NCI-H226 (cell line): ENCODE measurements at regions not wholly inside any gene's neighbourhood (a gene's known extent, or its start where the extent isn't known, plus 50 kb on each side); places are given as distances from the start of the nearest gene placed in this dataset.

Source experiments
- DNase-seq: peaks from one replicate; pipeline ENCODE4 v3.0.0-alpha.2; 2015

DNA sequence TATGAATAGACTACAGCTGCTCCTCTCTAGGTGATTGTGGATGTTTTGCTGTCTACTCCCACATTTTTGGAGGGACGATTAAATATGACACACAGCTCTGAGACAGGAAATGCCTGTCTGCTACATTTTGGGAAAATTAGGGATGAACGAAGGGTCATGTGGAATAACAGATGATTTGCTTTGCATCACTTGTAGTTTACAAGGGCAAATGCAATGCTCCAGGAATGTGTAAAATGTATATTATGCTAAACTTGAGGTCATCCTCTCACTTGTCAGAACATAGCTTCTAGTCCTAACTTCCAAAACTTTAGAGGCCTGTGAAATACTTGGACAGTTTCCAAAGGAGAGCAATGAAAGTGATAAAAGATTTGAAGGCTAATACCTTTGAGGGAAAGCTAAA is 284.2 kb upstream of the DACH1 start:
- DNase-seq = peak; percentile 86

DNA sequence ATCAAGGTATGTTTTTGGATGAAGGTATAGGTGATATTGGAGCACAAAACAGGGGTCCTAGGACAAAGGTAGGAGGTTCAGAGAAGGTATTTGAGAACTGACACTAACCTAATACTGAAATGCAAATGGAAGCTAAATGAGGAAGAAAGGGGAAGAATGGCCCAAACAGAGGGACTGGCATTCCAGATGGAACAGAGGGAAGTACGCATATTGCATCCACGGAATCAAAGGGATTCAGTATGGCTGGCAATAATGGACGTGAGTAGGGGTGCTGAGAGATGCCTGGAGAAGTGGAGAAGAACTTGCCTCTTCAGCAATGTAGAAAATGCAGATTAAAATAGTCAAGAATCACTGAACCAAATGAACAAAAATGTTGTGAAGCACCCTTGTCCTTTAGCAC is 283.5 kb upstream of the DACH1 start:
- DNase-seq = no peak

DNA sequence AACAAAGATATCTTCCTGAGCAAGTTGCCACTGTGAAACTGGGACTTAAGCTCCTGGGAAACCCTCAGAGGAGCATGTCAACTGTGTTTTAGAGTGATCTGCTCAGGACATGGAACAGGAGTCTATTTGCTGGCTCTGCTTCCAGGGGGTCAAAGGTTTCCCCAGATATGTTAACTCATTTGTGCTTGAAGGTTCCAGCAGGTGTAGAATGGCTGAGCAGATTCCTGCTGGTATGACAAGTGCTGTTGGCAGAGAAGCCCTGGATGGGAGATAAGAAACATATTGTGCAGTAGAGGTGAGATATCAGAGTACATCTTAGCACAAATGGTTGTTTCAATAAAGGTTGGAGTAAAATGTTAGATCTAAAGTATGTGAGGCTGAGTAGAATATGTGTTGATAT is 282.7 kb upstream of the DACH1 start:
- peak; percentile 66 for DNase-seq

GRCh38 chr13:72146816-72147215 is 279.8 kb upstream of the DACH1 start:
- DNase-seq = no peak

GRCh38 chr13:72145383-72145782 is 278.4 kb upstream of the DACH1 start:
- peak; percentile 45 for DNase-seq

DNA sequence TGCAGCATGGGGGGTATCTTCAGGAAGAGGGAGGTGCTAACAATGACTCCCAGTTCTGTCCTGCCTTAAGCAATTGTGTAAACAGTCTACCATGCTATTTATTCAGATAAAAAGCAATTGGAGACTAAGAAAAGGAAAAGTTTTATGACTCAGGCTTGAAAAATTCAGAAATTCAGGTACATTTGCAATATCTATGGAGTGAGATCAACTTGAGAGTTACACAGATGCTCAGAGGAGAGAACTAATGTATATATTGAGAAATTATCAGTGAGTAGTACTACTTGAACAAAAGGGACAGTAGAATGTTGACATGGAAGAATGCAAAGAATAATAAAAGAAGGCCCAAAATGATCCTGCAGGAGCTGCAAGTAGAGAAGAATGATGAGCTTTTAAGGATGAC is 277.6 kb upstream of the DACH1 start:
- DNase-seq = peak; percentile 30

DNA sequence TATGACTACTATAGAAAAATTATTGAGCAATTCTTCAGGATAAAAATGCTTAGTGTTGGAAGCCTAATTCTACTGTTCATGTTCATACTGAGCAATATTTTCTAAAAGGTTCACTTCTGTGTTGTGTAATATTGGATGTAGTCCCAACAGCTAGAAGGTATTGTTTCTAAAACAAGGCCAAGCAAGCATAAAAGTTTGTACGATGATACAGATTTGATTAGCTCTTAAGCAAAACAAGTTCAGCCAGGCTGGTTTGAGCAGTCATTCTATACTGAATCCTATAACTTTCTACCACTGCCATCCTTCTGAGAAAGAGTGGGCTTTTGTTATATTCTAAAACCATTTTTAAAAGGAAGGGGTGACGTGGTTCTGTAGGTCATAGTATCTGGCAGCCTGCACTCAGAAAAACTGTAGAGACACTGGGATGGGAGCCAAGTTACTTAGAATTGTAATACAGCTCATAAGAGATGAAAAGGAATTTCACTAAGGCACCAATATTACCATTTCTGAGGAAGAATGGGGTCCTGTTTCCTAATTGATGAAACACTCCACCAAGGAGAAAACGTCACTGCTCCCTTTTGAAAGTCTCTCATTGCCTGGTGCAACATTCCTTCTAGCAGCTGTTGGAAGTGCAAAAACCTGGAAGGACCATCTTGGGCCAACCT is 275.0 kb upstream of the DACH1 start:
- DNase-seq = no peak

DNA sequence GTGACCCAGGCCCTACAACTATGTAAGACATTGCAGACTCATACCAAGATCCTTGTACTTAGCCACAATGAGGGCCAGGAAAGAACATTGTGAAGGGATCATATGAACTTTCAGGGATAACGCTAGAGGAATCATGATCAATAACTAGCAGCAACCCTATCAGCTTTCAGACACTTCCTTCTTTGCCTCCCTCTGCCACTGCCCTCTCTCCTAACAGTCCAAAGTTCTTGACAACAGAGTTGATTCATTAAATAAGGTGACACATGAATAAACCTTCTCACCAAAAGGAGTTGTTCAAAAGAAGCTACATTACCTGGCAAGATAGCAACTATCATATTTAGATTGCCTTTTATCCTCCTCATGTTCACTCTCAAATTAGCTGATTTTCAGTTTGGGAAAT is 272.2 kb upstream of the DACH1 start:
- DNase-seq = no peak

DNA sequence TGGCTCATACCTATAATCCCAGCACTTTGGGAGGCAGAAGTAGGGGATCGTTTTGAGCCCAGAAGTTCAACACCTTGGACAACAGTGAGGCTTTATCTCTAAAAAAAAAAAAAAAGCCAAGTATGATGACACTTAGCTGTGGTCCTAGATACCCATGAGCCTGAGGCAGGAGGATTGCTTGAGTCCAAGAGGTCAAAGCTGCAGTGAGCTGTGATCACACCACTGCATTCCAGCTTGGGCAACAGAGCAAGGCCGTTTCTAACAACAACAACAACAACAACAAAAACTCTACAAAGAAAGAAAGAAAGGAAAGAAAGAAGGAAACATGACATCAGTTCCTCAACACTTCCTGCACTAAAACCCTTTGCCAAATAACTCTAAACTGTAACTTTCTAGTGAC is 265.1 kb upstream of the DACH1 start:
- no peak for DNase-seq

DNA sequence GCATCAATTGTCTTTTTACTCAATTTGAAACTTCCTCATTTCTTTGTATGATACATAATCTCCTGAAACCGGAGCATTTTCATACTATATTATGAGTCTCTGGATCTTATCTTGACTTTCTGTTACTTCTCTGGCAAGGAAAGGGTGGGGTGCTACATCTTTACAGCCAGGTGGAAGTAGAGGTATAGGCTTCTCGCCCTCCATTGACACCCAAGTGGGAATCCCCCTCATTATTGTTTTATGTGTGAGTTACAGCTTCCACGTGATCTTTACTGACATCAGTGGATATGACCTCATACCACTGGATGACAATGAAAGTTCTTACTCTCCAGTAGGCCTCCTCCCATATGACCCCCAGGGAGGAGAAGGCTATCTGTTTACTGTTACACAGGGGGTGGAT is 262.1 kb upstream of the DACH1 start:
- no peak for DNase-seq

DNA sequence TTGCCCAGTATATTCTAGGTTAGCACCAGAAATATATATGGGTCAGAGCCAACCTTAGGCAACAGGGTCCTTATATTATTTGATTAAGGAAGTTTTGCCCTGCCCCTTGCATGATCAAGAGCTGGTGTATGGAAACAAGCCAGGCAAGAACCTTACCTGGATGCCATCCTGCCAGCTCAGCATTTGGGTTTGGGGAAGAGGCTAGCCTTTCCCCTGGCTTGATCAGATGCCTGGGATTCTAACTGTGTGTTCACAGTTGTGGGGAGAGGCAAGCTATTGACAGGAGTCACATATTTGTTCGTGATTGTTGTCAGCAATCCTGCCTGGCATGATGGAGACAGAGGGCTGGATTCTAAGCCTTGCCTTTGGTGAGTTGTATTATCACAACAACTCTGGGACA is 260.0 kb upstream of the DACH1 start:
- no peak for DNase-seq

DNA sequence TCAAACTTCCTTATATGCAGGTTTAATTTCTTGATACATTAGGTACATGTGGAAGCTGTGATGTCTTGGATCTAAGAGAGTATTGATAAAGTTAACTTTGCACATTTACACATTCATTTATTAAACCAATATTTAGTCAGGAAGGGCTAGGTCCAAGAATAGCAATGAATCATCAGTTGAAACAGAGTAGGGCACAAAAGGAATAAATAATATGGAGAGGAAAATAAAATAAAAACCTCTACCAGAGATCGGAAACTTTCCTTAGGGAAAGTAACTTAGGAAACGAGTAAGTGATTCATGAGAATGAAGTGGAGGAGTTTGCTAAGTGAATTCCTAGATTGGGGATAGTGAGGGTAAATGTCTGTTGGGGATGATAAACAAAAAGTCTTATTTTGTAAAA is 259.4 kb upstream of the DACH1 start:
- DNase-seq = no peak

- peak; percentile 32 for DNase-seq
Observed at GRCh38 chr13:72125561-72125960, 258.6 kb upstream of the DACH1 start.

GRCh38 chr13:72122661-72123255 is 255.8 kb upstream of the DACH1 start:
- no peak for DNase-seq

GRCh38 chr13:72121466-72121865 is 254.5 kb upstream of the DACH1 start:
- DNase-seq = no peak

GRCh38 chr13:72120632-72121031 is 253.6 kb upstream of the DACH1 start:
- DNase-seq = no peak

DNA sequence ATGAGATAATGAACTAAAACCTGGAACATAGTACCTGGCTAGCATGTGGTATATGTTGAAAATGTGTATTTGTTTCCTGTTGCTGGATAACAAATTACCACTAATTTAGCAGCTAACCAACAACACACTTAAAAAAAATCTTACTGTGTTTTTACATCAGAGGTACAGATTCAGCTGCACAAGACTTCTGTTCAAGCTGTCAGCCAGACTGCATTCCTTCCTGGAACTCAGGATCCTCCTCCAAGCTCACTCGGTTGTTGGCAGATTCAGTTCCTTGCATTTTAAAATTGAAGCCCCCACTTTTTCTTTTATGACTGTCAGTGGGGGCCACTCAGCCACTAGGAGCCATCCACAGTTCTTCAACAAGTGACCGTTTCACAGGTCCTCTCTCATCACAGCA is 246.9 kb upstream of the DACH1 start:
- no peak for DNase-seq

- DNase-seq = no peak
Observed at GRCh38 chr13:72113076-72113475, 246.1 kb upstream of the DACH1 start.

GRCh38 chr13:72112216-72112615 is 245.2 kb upstream of the DACH1 start:
- no peak for DNase-seq

DNA sequence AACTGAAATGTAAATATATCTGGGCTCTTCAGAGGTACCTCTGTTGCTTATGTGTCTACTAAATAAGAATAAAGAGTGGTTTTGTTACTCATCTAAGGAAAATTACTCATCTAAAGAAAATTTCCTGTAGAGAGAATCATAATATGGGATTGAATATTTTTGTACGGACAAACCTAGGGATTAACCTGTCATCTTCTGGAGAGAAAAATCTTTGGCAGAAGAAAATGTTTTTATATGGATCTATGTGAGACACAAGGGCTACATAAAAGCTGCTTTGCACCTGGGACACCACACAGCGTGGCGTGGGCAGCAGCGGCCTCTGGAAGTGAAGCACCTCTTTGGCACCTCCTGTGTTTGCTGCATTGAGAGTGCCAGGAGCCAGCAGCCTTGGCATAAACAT is 242.9 kb upstream of the DACH1 start:
- DNase-seq = peak; percentile 33

DNA sequence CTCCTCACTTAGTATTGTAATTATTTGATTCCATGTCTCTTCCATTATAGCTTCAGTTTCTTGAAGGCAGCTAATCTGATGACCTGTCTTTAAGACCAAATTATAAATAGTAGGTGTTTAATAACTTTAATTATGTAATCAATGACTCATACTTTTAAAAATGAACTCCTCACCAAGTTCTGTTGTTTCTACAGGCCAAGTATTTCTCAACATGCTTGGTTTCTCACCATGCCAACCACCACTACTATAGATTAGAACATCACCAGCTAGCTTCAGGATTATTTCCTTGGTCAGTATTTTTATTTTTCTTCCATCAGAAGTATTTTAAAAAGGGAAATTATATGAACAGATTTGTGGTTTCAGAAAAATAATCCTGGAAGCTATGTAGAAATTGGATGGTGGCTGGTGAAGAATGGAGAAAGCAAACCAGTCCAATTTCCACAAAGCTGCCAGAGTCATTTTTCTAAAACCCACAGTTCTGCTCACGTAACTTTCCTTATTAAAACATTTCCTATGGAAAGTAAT is 237.7 kb upstream of the DACH1 start:
- peak; percentile 63 for DNase-seq

GRCh38 chr13:72101768-72102400 is 234.9 kb upstream of the DACH1 start:
- no peak for DNase-seq

- DNase-seq = no peak
Observed at GRCh38 chr13:72100339-72100738, 233.3 kb upstream of the DACH1 start.

DNA sequence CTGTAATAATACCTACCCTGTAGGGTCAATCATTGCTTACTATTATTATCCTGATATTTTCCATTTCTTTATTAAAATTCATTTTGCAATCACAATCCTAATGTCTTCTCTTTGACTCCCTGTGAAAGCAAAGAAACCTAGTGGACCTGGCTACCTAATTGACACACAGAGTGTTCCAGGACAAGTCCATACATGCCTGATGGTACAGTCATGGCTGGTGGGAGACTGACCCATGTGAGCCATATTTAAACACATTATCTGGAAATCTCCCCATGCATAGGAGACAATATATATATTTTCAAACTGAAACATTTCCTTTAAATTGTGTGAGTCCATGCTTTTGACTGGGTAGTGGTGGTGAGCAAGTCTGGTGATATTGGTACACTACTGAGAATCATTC is 230.6 kb upstream of the DACH1 start:
- no peak for DNase-seq
